Osteocyte (in vitro differentiated cells): ENCODE measurements at regions not wholly inside any gene's neighbourhood (a gene's known extent, or its start where the extent isn't known, plus 50 kb on each side); places are given as distances from the start of the nearest gene placed in this dataset.

Experiments
- DNase-seq: peaks from one replicate; pipeline ENCODE4 v3.0.0; 2021; ENCODE audit warnings: mixed read lengths; ENCODE audit not compliant: unreplicated experiment; ENCODE audit errors: extremely low spot score
- H3K27ac Mint-ChIP-seq: one replicate; pipeline ENCODE4 v1.8.0; 2021; ENCODE audit warnings: mild to moderate bottlenecking, mixed read lengths; ENCODE audit not compliant: unreplicated experiment
- H3K27me3 Mint-ChIP-seq: one replicate; pipeline ENCODE4 v1.8.0; 2021; ENCODE audit warnings: mixed read lengths; ENCODE audit not compliant: unreplicated experiment
- H3K36me3 Mint-ChIP-seq: one replicate; pipeline ENCODE4 v1.8.0; 2021; ENCODE audit warnings: mixed read lengths; ENCODE audit not compliant: unreplicated experiment
- H3K4me1 Mint-ChIP-seq: one replicate; pipeline ENCODE4 v1.8.0; 2021; ENCODE audit warnings: mixed read lengths; ENCODE audit not compliant: unreplicated experiment
- H3K4me3 Mint-ChIP-seq: one replicate; pipeline ENCODE4 v1.8.0; 2021; ENCODE audit warnings: mild to moderate bottlenecking, moderate library complexity, mixed read lengths; ENCODE audit not compliant: unreplicated experiment
- H3K9me3 Mint-ChIP-seq: one replicate; pipeline ENCODE4 v1.8.0; 2021; ENCODE audit warnings: mixed read lengths; ENCODE audit not compliant: unreplicated experiment
- CTCF ChIP-seq: fragments of 200-600 bp; sonication (generic); IDR thresholded peaks from 2 replicates; pipeline ENCODE4 v1.5.0; 2021; ENCODE audit warnings: antibody characterized with exemption, mild to moderate bottlenecking, moderate library complexity

- peaks cover 3% of the 10 kb centered on the region for H3K9me3 Mint-ChIP-seq
- no peaks in the 10 kb centered on the region for H3K36me3 Mint-ChIP-seq
- H3K27me3 Mint-ChIP-seq, result no peaks in the 10 kb centered on the region
- no peak for TF ChIP-seq CTCF
- no peak overlapping the region for H3K27ac Mint-ChIP-seq
- DNase-seq, result no peak
- H3K4me1 Mint-ChIP-seq, result peaks cover 5% of the 10 kb centered on the region
- no peak overlapping the region for H3K4me3 Mint-ChIP-seq
Observed at GRCh38 chr3:102069211-102069662, 219.9 kb downstream of the NFKBIZ start.

- Mint-ChIP-seq H3K27me3 (peaks cover 2% of the 10 kb centered on the region), H3K36me3 (no peaks in the 10 kb centered on the region), H3K27ac (no peak overlapping the region), H3K4me1 (peaks cover 2% of the 10 kb centered on the region), H3K4me3 (no peak overlapping the region), H3K9me3 (peaks cover 3% of the 10 kb centered on the region)
- no peak for TF ChIP-seq CTCF
- no peak for DNase-seq
Observed at GRCh38 chr3:102074946-102075345, 225.6 kb downstream of the NFKBIZ start.

GRCh38 chr3:102078401-102078800 lies 229.1 kb downstream of the NFKBIZ start:
- peaks cover 16% of the 10 kb centered on the region for H3K27me3 Mint-ChIP-seq
- TF ChIP-seq CTCF, result no peak
- DNase-seq, result no peak
- H3K27ac Mint-ChIP-seq, result no peak overlapping the region
- no peak overlapping the region for H3K4me3 Mint-ChIP-seq
- H3K9me3 Mint-ChIP-seq, result no peaks in the 10 kb centered on the region
- H3K36me3 Mint-ChIP-seq, result no peaks in the 10 kb centered on the region
- H3K4me1 Mint-ChIP-seq, result peaks cover 2% of the 10 kb centered on the region

- Mint-ChIP-seq H3K9me3 (no peaks in the 10 kb centered on the region), H3K4me3 (no peak overlapping the region), H3K4me1 (peaks cover 4% of the 10 kb centered on the region), H3K27ac (no peak overlapping the region), H3K36me3 (no peaks in the 10 kb centered on the region), H3K27me3 (peaks cover 16% of the 10 kb centered on the region)
- no peak for DNase-seq
- TF ChIP-seq CTCF, result no peak
Observed at GRCh38 chr3:102078854-102079808, 229.8 kb downstream of the NFKBIZ start.

GRCh38 chr3:102079809-102080197 lies 230.5 kb downstream of the NFKBIZ start:
- no peak for DNase-seq
- no peak overlapping the region for H3K4me3 Mint-ChIP-seq
- TF ChIP-seq CTCF, result no peak
- H3K27me3 Mint-ChIP-seq, result peaks cover 16% of the 10 kb centered on the region
- peaks cover 5% of the 10 kb centered on the region for H3K4me1 Mint-ChIP-seq
- no peaks in the 10 kb centered on the region for H3K9me3 Mint-ChIP-seq
- H3K36me3 Mint-ChIP-seq, result no peaks in the 10 kb centered on the region
- H3K27ac Mint-ChIP-seq, result no peak overlapping the region
